ENCODE measurements at regions not wholly inside any gene's neighbourhood (a gene's known extent, or its start where the extent isn't known, plus 50 kb on each side); places are given as distances from the start of the nearest gene placed in this dataset.

GRCh38 chr16:6940968-6941367 is 391.7 kb upstream of the RBFOX1 start:
- DNase-seq (ENCODE audit: low read depth, low spot score) = no peak
- TF ChIP-seq, protein P1, sequence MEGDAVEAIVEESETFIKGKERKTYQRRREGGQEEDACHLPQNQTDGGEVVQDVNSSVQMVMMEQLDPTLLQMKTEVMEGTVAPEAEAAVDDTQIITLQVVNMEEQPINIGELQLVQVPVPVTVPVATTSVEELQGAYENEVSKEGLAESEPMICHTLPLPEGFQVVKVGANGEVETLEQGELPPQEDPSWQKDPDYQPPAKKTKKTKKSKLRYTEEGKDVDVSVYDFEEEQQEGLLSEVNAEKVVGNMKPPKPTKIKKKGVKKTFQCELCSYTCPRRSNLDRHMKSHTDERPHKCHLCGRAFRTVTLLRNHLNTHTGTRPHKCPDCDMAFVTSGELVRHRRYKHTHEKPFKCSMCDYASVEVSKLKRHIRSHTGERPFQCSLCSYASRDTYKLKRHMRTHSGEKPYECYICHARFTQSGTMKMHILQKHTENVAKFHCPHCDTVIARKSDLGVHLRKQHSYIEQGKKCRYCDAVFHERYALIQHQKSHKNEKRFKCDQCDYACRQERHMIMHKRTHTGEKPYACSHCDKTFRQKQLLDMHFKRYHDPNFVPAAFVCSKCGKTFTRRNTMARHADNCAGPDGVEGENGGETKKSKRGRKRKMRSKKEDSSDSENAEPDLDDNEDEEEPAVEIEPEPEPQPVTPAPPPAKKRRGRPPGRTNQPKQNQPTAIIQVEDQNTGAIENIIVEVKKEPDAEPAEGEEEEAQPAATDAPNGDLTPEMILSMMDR (IDR thresholded peaks at IDR 0.05; ENCODE audit: insufficient read depth, low read length, missing control alignments) = no peak
- ChIA-PET CTCF (no interaction called here), POLR2A (no interaction called here)
- H3K4me3 ChIP-seq (ENCODE audit: low read depth, low read length) = no peak overlapping the region

GRCh38 chr16:6937641-6938040 is 395.0 kb upstream of the RBFOX1 start:
- DNase-seq (ENCODE audit: low read depth, low spot score) = no peak
- no peak overlapping the region for H3K4me3 ChIP-seq (ENCODE audit: low read depth, low read length)
- ChIA-PET CTCF (no interaction called here), POLR2A (no interaction called here)
- TF ChIP-seq, protein P1 (IDR thresholded peaks at IDR 0.05; ENCODE audit: insufficient read depth, low read length, missing control alignments) = no peak

- POLR2A ChIA-PET = no interaction called here
- no peak for DNase-seq (ENCODE audit: low read depth, low spot score)
- TF ChIP-seq, protein P1 (IDR thresholded peaks at IDR 0.05; ENCODE audit: insufficient read depth, low read length, missing control alignments) = no peak
- CTCF ChIA-PET = no interaction called here
- no peak overlapping the region for H3K4me3 ChIP-seq (ENCODE audit: low read depth, low read length)
Measured at GRCh38 chr16:6932871-6933385, 399.7 kb upstream of the RBFOX1 start.

GRCh38 chr16:6929868-6930267 is 402.8 kb upstream of the RBFOX1 start:
- no peak overlapping the region for H3K4me3 ChIP-seq (ENCODE audit: low read depth, low read length)
- TF ChIP-seq, protein P1 (IDR thresholded peaks at IDR 0.05; ENCODE audit: insufficient read depth, low read length, missing control alignments) = no peak
- POLR2A ChIA-PET = no interaction called here
- CTCF ChIA-PET = no interaction called here
- DNase-seq (ENCODE audit: low read depth, low spot score) = no peak

- no peak overlapping the region for H3K4me3 ChIP-seq (ENCODE audit: low read depth, low read length)
- POLR2A ChIA-PET = no interaction called here
- TF ChIP-seq, protein P1 (IDR thresholded peaks at IDR 0.05; ENCODE audit: insufficient read depth, low read length, missing control alignments) = no peak
Measured at GRCh38 chr16:6926762-6927161, 405.9 kb upstream of the RBFOX1 start.

GRCh38 chr16:6926341-6926740 is 406.3 kb upstream of the RBFOX1 start:
- H3K4me3 ChIP-seq (ENCODE audit: low read depth, low read length) = no peak overlapping the region
- no peak for DNase-seq (ENCODE audit: low read depth, low spot score)
- ChIA-PET POLR2A (no interaction called here), CTCF (no interaction called here)
- TF ChIP-seq, protein P1 (IDR thresholded peaks at IDR 0.05; ENCODE audit: insufficient read depth, low read length, missing control alignments) = no peak

More at GRCh38 chr16:6926762-6927161, 405.9 kb upstream of the RBFOX1 start:
- CTCF ChIA-PET = no interaction called here
- no peak for DNase-seq (ENCODE audit: low read depth, low spot score)

Data from AG04449 (cell line).